NCI-H82 (cell line): ENCODE measurements at regions not wholly inside any gene's neighbourhood (a gene's known extent, or its start where the extent isn't known, plus 50 kb on each side); places are given as distances from the start of the nearest gene placed in this dataset.

Experiments used
- DNase-seq: peaks from one replicate; lab custom pipeline; 2025; lab: John Stamatoyannopoulos, UW

DNA sequence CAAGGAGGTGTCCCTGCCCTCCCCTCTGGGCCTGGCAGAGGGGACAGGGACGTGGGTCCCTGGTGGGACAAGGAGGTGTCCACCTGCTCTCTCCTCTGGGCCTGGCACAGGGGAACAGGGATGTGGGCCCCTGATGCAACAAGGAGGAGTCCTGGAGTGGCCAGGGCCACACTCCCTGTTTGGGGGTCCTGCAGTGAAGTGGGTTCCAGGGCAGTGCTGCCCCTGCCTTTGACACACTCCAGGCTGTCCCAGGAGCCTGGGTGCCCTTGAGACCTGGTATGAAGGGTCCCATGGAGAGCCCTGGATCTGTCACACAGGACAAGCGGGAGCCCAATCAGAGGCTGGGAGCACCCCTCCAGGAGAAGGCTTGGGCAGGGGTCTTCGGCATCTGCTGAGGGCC lies 75.8 kb upstream of the GPC1 start:
- no peak for DNase-seq

DNA sequence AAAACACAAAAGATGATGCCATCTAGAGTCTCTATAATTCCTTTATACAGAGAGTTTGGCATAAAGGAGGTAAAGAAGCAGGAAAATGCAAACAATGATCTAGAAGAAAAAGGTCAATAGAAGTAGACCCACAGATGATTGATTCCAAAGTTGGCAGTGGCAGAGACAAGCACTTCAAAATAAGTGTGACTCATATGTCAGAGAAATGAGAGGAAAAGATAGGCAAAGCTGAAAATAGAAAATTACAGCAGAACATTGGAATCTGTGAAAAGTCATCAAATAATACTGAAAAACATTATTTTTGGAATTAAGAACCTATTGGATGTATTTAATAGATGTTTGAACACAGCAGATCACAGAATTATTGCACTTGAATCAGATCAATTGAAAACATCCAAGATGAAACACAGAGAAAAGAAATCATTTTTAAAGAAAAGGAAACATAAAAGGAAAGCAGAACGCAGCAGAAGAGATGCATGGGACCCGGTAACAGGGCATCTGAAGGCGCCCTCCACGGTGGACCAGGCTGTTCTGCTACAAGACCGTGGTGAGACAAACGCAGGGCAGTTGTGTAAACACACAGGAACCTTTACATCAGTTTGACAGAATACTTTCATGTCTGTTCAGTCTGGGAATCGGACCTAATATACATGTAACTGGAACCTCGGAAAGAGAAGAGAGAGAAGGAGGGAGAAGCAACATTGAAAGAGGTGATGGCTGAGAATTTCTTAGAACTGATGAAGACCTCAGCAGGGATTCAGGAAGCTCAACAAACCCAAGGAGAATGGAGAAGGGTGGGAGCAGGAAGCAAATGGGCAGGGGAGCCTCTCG lies 74.6 kb upstream of the GPC1 start:
- no peak for DNase-seq

DNA sequence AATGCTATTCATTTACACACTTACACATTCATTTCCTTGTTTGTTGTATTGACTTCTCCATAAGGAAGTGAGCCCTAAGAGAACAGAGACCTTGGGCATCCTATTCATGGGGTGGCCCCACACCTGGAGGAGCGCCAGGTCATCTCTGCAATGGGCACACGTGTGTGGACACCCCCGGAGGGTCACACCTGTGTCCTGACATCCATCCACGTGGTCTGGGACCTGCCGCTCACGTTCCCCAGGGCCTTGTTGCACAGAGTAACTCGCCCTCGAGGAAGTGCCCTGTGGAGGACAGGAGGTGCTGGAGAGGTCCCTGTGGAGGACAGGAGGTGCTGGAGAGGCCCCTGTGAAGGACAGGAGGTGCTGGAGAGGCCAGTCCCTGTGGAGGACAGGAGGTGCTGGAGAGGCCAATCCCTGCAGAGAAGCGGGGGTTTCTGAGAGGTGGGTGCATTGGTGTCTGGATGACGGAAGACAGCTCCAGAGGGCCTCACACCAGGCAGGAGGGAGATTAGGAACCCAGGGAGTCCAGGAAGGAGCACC lies 73.2 kb upstream of the GPC1 start:
- DNase-seq, result no peak

DNA sequence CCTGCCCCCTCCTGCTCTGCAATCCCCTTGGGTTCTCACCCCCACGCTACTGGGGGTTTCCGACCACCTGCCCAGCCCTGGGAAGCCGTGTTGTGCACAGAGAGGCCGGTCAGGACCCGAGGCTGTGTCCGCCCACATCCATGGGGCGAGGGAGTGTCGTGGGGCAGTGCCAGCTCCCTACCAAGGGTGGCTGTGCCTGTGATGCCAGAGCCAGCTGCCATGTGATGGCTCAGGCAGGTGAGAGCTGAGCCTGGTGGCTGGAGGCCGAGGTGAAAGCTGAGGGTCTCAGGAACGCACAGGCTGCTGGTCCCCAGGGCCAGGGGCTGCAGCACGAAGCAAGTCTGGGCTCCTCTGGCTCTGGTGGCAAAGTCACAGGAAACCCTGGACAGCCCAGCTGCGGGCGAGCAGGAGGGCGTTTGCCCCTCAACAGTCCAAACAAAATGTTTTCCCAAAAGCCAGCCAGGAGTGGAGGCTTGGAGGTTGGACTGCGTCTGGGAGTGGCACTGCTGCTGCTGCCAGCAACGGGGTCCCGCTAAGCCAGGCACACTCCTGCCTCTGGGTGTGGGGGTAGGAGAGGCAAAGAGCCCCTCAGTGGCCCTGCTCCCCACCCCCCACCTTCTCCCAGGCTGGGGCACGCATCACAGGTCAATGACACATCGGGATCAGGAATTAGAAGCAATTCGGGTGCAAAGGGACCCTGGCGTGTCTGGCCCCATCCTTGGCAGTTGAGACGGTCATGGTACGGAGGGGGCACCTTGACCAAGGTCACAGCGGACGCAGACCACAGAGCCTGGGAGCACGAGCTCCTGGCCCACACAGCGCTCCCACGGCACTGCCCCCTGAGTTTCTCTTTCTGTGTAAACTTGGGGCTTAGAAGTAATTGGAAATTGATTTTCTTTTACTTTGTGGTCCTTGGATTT lies 72.4 kb upstream of the GPC1 start:
- no peak for DNase-seq

DNA sequence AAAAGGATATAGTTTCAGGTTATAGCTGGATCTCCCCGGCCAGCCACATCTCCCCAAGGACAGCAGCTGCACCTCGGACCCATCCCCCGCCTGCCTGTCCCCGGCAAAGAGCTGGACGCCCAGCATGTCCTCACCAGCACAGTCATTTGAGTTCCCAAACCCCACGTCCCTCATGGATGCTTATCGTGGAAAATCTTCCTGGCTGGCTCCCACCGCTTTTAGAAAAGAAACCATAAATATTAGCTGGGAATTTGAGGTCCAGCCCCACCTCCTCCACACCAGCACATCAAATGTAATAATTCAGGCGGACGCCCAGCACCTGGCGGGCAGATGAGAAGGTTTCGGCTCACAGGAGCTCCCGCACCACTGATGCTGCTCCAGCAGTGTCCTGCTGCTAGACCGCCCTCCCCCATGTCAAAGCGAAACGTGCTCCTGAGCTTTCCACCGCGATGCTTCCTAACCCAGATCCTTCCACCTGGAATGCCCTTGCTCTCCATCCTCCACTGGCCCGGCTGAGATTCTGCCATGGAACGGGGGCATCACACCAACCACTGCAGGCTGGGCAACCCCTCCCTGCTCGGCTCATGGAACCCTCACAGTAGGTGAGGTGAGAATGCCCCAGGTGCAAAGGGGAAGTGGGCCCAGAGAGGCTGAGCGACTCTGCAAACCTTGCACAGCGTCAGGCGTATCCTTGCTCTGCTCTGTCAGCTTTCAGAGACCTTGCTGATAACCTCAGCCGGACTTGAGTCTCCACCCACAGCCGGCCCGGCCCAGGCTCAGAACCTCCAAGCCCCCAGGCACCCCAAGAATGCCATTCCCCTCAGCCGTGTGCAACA lies 71.5 kb upstream of the GPC1 start:
- DNase-seq, result no peak

DNA sequence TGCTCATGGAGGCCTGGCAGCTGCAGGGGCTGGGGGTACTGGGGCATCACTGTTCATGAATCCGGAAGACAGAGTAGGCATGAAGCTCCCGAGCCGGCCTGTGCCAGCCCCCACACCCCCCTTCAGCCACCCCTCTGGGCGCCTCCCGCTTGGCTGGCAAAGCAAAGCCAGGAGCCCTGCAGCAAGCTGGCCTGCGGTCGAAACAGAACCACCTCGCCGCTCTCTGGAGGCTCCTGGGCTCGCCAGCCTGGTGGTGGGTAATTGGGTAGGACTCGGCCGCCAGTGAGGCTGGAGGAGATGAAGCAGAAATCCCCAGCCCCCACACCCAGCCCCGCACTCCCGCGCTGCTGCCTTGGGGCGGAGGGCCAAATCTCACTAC lies 70.9 kb upstream of the GPC1 start:
- DNase-seq, result no peak

DNA sequence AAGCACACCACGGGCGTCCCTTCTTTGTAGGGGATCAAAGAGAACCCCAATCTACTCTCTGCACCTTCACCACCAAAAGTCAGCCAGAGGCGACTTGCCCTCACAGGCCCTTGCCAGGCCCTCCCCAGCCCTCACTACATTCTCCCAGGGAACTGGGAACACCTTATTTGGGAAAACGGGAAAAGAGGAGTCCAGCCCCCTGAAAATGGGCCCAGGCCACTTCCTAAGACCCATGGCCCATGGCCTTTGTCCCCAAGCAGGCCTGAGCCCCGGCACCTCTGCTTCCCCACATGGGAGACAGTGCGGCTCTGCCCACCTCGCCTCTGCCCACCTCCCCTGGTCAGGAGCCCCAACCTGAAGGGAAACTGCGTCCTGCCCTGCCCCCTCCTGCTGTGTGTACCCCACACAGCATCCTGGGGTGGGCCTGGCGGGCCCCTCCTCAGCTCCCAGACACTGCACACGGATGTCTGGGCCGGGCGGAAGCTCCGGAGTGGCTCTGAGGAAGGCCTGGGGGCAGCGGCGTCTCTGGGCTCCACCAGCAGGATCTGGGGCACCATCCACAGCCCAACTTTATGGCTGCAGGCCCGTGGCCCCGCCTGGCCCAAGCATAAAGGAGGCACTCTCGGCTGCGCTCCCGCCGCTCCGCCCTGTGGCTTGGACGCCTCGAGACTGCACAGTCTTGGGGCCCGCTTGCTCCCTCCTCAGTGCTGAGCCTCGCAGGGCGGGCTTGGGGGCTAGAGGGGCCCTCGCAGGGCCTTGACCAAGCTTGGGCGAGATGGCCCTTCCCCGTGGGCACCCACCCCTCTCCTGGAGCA lies 70.3 kb upstream of the GPC1 start:
- DNase-seq, result no peak

DNA sequence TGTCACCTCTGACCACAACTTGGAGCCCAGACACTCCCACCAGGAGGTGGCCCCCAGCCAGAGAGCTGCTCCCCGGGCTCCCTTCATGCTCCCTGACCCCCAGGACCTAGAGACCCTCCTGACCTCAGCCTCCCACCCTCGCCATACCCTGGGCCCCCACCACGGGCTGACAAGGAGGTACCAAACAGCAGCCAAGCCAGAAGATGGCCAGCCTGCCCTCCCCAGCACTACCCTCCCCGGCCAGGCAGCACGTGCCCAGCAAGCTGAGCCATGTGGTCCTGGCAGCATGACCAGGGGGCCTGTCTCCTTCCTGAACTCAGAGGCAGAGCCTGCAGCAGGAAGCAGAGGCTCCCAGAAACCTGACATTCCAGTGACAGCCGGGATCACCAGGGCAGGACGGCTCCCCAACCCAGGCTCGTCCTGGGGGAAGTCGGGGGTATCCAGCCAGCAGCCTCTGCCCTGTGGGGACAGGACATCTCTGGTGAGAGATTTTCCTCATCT lies 69.4 kb upstream of the GPC1 start:
- no peak for DNase-seq

DNA sequence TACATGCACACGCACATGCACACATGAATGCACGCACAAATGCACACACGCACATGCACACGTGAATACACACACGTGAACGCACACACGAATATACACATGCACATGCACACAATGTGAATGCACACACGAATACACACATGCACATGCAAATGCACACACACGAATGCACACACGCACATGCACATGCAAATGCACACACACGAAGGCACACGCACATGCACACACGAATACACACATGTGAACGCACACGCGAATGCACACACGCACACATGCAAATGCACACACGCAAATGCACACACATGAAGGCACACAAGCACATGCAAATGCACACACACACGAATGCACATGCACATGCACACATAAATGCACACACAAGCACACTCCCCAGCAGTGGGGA lies 68.6 kb upstream of the GPC1 start:
- no peak for DNase-seq

DNA sequence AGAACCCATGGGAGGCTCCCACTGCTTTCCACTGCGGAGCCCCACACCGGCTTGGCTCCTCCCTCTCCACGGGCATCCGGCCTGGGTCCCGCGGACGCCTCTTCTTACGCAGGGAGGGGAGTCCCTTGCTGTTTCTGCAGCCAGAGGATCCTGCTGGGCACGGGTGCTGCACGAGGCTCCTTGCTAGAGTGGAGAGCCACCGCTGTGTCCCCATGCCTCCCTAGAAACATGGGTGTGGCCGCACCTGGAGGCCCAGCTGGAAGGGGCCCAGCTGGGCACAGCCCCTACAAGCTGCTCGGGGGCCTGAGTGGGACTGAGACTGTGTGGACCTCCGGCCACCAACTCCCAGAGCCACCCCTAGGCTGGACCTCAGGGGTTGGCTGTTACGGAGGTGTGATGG lies 67.7 kb upstream of the GPC1 start:
- no peak for DNase-seq

DNA sequence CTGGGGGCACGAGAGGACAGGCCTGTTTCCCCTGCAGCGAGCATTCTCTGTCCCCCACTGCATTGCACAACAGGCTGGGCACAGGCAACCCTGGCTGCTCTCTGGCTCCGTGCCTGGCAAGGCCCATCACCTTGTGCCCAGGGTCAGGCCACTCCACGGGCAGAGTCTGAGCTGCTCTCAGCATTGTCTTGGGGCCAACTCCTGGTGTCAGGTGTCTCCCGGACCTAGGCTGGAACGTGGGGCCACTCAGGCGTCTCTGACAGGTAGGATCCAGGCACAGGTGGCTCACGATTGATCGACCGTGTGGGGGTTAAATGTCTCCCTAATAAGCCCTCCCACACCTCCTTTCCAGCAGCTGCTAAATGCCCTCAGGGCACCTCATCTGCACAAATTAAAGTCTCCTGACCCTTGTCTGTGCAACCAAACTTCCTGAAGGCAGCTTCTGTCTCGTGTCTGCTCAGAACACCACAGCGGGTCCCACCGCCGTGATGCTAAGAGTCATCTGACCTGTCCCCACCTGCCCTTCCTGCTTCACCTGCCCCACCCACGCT lies 66.6 kb upstream of the GPC1 start:
- no peak for DNase-seq

DNA sequence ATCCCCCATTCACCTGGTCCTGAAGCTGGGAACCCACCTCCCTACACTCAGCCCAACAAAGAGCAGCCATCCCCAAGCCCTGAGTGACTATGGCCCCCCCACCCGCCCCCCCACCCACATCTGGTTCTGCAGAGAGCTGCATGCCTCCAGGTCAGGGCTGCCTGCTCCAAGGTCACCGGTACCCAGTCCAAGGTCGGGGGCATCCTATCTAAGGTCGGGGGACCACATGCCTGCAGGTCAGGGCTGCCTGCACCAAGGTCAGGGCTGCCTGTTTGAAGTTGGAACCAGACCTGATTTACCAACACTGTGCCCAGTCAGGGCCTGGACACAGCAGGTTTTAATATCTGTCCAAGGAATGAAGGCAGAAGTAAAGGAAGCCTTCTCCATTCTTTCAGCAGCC lies 66.1 kb upstream of the GPC1 start:
- no peak for DNase-seq

DNA sequence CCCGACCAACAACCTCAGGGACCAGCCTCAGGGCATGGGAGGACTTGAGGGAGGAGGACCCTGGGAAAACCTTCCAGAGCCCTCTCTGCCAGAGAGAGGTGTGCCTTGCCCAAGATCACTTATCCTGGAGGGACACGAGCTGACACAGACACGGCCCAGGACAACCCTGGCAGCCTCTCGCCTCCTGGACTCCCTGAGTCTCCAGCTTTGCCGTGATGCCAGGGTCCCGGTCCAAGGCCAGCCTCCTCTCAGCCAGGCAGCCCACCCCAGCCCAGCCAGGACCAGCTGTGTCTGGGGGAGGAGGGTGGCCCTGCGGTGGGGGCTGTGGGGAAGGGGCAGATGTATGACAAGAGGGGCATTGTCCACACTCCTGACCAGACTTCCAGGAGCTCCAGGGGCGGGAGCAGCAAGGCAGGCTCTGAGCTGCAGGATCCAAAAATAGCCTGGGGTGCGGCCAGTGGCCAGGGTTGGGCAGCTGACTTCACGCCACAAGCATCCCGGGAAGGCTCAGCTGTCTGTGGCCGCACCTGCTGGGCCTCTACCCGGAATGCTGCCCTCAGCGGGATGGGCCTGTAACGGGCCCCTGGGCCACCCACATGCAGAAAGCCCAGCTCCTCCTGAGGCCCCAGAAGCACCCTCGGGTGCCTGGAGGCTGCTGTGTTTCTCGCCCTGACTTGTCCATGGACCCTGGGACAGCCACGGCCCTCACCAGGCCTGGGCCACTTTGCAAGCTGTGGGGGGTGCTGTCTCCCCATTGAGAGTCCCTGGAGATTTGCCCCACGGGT lies 65.5 kb upstream of the GPC1 start:
- DNase-seq, result no peak

DNA sequence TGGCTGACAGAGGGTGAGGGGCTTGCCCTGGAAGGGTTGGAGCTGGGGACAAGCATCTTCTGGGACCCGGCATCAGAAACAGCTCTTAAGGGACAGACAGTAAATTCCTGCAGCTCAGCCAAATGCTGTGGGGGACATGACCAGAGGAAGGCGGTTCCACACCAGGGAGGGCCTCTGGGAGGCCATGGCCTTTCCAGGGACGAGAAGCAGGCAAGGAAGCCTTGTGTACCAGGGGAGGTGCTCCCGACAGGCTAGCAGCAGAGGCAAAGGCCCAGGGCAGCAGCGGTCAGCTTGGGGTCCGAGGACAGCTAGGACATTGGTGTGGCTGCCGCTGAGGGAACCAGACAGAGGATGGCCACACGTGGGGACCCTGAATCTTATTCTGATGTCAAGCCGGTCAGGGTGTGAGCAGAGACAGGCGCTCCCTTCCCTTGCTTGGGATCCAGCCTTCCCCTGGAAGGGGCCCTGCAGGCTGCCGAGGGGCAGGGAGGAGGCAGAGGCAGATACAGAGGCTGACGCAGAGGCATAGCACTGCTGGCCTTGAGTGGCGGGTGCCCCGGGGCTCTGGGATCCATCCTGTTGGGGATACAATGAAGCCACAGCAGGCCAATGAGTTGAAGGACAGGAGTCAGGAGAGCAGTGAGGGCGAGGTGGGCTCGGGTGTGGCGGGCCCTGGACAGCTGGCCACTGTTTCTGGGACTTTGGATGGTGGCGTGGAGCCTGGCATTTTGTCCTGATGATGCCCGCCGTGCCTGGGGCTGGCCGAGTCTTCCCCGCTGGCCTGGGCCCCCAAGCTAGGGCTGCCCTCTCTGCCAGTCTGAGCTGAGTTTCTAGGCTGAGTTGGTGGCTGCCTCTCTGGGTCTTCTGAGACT lies 64.1 kb upstream of the GPC1 start:
- DNase-seq, result no peak

DNA sequence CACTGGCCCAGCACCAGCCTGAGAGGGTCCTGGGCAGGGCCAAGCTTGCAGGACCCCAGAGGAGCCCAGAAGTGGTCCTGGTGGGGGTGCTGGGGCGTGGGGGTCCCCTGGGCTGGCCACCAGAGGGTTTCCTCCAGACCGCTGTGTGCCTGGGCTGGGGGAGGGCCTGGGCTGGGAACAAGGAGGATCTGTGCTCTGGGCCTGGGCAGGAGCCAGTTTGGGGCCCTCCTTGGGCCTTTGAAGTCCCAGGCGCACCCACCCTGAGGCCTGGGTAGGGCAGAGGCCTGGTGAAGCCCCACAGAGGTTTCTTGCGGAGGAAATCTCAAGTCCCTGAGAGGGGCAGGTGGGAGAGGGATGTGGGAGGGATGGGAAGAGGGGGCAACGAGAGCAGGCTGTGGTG lies 63.4 kb upstream of the GPC1 start:
- no peak for DNase-seq

DNA sequence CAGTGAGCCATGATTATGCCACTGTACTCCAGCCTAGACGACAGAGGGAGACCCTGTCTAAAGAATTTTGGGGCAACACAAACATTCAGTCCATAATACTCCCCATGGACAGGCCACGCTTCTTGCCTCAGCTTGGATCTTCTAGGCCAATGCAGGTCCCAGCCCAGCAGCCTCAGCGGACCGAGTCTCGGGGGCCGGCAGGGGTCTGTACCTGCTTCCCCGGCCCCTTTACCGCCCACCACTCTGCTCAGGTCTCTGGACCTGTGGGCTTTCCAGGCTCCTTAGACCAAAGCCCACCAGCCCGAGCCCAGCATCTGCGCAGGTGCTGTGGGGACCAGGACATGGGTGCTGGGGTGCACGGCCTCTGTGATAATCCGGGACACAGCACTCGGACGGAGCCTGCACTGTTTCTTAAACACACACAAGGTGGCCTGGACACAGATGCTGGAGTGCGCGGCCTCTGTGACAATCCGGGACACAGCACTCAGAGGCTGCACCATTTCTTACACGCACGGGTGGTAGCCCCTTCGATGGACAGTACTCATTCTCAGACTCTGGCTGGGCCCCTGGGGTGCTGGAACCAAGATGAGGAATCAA lies 62.1 kb upstream of the GPC1 start:
- DNase-seq, result no peak

DNA sequence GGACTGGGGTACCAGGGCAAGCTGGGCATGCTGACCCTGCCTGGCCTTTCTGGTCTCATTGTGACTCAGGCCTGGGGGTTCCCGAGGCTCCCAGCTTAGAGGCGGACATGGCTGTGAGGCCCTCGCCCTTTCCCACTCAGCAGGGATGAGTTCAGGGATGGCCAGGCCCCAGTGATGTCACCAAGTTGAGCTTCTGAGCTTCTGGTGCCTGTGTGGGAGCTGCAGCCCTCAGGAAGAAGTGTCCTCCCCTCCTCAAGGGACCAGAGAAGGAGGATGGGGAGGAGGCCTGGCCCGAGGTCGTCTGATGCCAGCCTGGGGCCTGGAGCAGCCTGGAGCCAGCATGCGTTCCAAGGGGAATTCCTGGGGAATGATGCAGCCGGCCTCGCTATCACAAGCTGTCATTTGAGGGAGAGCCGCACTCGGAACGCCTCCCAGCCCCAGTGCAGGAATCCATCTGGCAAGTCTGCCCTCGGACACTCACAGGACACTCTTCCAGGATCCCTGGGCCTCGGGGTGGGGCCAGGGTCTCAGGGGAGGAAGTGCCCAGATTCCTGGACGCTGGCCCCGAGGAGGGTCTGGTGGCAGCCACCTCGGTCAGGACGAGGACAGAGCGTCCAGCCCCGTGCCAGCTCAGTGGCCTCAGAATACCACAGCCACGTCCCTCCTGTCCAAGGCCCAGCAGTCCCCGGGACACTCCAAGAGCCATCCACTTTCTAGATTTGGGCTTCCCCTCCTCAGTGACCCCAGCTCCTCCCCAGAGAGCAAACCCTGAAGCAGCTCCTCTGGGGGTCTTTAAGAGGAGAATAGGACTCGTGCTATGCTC lies 61.2 kb upstream of the GPC1 start:
- DNase-seq, result no peak
